ENCODE measurements at regions not wholly inside any gene's neighbourhood (a gene's known extent, or its start where the extent isn't known, plus 50 kb on each side); places are given as distances from the start of the nearest gene placed in this dataset.
"Not testable (repeated sequence)": the region's sequence is repeated elsewhere in the genome, so short reads cannot be mapped to it uniquely, and the experiment has no call there.

DNA sequence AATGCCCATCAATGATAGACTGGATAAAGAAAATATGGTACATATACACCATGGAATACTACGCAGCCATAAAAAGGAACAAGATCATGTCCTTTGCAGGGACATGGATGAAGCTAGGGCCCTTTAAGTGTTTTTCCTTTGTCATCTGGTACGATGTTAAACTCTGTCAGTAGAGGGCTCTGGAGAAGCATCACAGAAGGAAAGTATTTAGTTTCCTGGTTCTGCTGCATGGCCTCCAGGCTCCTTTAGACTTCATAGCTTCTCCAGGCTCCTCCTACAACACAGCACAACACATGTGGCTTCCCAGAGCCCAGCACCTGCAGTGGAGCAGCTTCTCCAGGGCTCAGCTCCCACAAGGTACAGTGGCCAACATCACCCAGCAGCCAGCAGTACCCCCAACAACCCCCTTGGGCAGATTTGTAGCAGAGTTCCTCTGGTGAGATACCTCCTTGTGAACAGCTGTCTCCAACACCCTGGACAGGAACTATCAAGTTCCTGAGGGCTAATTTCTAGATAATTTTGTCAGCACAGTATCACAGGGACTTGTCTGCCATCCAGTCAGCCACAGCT lies 63.4 kb downstream of the KCTD12 start:
- Histone ChIP-seq H3K36me3 (no peaks in the 10 kb centered on the region), H3K4me1 (peaks cover 0 to 7% of the 10 kb centered on the region in 2 donors), H3K27me3 (no peaks in the 10 kb centered on the region), H3K4me3 (no peak overlapping the region), H3K27ac (no peak overlapping the region), H3K9me3 (no peaks in the 10 kb centered on the region)
- TF ChIP-seq CTCF (IDR thresholded peaks at IDR 0.05): peak in 1 of 2 donors; percentile 31
- DNase-seq (ENCODE audit: low spot score): no peak

DNA sequence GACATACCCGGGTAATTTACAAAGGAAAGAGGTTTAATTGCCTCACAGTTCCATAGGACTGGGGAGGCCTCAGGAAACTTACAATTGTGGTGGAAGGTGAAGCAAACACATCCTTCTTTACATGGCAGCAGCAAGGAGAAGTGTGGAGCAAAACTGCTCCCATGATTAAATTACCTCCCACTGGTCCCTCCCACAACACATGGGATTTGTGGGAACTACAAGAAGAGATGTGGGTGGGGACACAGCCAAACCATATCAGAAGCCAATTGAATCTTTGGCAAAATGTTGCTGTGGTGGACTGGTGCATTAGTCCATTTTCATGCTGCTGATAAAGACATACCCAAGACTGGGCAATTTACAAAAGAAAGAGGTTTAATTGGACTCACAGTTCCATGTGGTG lies 65.0 kb downstream of the KCTD12 start:
- H3K9me3 ChIP-seq; DNase-seq (ENCODE audit: low spot score); H3K4me3 ChIP-seq; H3K36me3 ChIP-seq; H3K27me3 ChIP-seq; H3K4me1 ChIP-seq: not testable (repeated sequence)
- H3K27ac ChIP-seq: peak overlapping the region in 1 of 2 donors; percentile 36

GRCh38 chr13:76820759-76821158 lies 65.4 kb downstream of the KCTD12 start:
- Histone ChIP-seq H3K36me3 (no peaks in the 10 kb centered on the region), H3K9me3 (no peaks in the 10 kb centered on the region), H3K27ac (peak overlapping the region in 1 of 2 donors; percentile 37), H3K4me1 (peaks cover 0 to 7% of the 10 kb centered on the region in 2 donors), H3K4me3 (no peak overlapping the region), H3K27me3 (no peaks in the 10 kb centered on the region)
- DNase-seq (ENCODE audit: low spot score): peak; percentile 80
- no peak for TF ChIP-seq CTCF (IDR thresholded peaks at IDR 0.05)

- Histone ChIP-seq H3K27me3 (no peaks in the 10 kb centered on the region), H3K9me3 (no peaks in the 10 kb centered on the region), H3K4me1 (peaks cover 0 to 33% of the 10 kb centered on the region in 2 donors), H3K36me3 (no peaks in the 10 kb centered on the region), H3K27ac (no peak overlapping the region), H3K4me3 (no peak overlapping the region)
- DNase-seq (ENCODE audit: low spot score): no peak
- TF ChIP-seq CTCF (IDR thresholded peaks at IDR 0.05): no peak
Observed at GRCh38 chr13:76816394-76816793, 69.8 kb downstream of the KCTD12 start.

- TF ChIP-seq CTCF (IDR thresholded peaks at IDR 0.05): no peak
- no peak for DNase-seq (ENCODE audit: low spot score)
- no peaks in the 10 kb centered on the region for H3K9me3 ChIP-seq
Observed at GRCh38 chr13:76815344-76815743, 70.9 kb downstream of the KCTD12 start.

GRCh38 chr13:76813891-76814290 lies 72.3 kb downstream of the KCTD12 start:
- H3K36me3 ChIP-seq: no peaks in the 10 kb centered on the region
- H3K4me3 ChIP-seq: no peak overlapping the region
- H3K27ac ChIP-seq: no peak overlapping the region
- H3K9me3 ChIP-seq: no peaks in the 10 kb centered on the region
- H3K4me1 ChIP-seq: peaks cover 0 to 29% of the 10 kb centered on the region in 2 donors
- no peaks in the 10 kb centered on the region for H3K27me3 ChIP-seq
- DNase-seq (ENCODE audit: low spot score): no peak
- no peak for TF ChIP-seq CTCF (IDR thresholded peaks at IDR 0.05)

More at GRCh38 chr13:76815344-76815743, 70.9 kb downstream of the KCTD12 start:
- Histone ChIP-seq H3K27me3 (no peaks in the 10 kb centered on the region), H3K4me1 (peaks cover 0 to 33% of the 10 kb centered on the region in 2 donors), H3K27ac (no peak overlapping the region), H3K36me3 (no peaks in the 10 kb centered on the region), H3K4me3 (no peak overlapping the region)

Measured in right atrium auricular region (tissue), 2 donors.